Choroid plexus epithelial cell (primary cell): ENCODE measurements at regions not wholly inside any gene's neighbourhood (a gene's known extent, or its start where the extent isn't known, plus 50 kb on each side); places are given as distances from the start of the nearest gene placed in this dataset.

Source experiments
- DNase-seq: peaks from one replicate; pipeline ENCODE4 v3.0.0-alpha.2; 2010; ENCODE audit warnings: low read depth
- H3K4me3 ChIP-seq: 2 replicates; pipeline ENCODE4 v1.5.1; 2011; ENCODE audit warnings: low read depth, mild to moderate bottlenecking, control low read depth, low read length, moderate library complexity
- CTCF ChIP-seq: conservative IDR thresholded peaks from 2 replicates; pipeline ENCODE4 v1.5.1; 2011; ENCODE audit warnings: low read depth, mild to moderate bottlenecking, control low read depth, inconsistent platforms, low read length, moderate library complexity

GRCh38 chr7:24119852-24120251 lies 164.1 kb upstream of the NPY start:
- DNase-seq = no peak

DNA sequence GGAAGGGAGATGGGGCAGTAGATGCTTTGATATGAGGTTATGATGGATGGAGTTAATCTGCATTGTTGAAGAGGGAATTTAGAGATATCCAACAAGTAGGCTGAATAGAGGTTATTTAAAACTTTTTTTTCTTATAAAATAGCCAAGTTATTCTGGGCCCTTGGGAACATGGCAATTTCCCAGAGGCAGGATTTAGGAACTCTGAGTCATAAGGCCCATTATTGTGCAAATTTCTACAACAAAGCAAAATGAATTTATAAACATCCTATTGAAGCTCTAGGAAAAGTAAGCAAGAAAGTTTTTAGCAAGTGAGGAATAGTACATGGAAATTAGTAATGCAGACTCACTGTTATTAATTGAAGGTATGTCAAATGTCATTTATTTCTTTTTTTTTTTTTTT lies 160.9 kb upstream of the NPY start:
- no peak overlapping the region for H3K4me3 ChIP-seq
- no peak for DNase-seq
- TF ChIP-seq CTCF = no peak

More at GRCh38 chr7:24119852-24120251, 164.1 kb upstream of the NPY start:
- TF ChIP-seq CTCF = no peak
- no peak overlapping the region for H3K4me3 ChIP-seq

DNA sequence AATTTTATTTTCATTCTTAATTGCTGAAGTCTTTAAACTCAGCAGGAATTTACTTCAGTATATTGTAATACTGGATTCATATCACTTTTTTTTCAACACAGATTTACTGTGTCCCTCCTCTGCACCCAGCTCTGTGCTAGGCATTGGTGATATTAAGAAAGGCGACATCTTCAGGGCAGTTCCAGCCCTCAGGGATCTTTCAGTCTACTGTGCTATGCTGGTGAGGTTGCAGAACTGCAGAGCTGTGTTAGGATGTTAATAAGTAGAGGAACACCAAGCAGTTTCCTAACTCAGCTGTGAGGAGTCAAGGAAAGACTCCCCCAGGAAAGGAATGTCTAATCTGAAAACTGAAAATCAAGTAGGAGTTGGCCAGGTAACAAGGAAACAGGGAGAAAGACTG lies 158.2 kb upstream of the NPY start:
- TF ChIP-seq CTCF = no peak
- no peak for DNase-seq

DNA sequence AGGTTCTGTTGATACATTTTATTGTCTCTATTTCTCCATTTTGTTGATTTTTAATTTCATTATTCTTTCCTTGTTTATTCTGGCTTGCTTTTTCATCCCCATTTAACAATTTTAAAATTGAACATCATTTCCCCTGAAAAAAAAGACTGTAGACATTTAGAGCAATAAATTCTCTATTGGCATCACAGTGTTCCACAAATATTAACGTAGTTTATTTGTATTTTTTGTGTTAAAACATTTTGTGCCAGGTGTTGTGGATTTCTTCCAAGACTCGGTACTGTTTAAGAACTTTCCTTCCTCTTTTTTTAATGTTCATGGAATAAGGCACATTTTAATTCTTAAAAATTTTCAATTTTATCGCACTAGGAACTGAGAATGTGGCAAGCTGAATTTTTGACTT lies 156.1 kb upstream of the NPY start:
- H3K4me3 ChIP-seq = no peak overlapping the region
- DNase-seq = no peak
- TF ChIP-seq CTCF = no peak

More for the DNA sequence above, 158.2 kb upstream of the NPY start:
- H3K4me3 ChIP-seq = no peak overlapping the region

- H3K4me3 ChIP-seq = no peak overlapping the region
- no peak for DNase-seq
Observed at GRCh38 chr7:24129597-24129996, 154.4 kb upstream of the NPY start.

DNA sequence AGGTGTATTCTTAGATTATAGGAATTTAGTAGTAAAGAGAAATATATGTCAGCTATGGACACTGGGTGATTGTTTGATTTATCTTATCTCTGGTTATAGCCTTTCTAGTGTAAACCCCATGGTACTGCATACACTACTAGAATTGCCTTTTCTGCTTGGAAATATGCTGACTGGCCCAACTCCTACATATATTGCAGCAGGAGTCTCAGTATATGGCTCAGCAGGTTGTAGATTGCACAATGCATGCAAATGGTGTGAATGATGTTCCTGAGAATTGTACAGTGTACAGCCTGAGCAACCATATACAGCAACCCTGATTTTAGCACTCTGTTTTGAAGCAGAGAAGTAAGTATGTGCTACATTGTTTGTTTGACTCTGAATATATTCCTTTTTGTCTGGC lies 153.4 kb upstream of the NPY start:
- H3K4me3 ChIP-seq = no peak overlapping the region
- TF ChIP-seq CTCF = no peak
- no peak for DNase-seq

More at GRCh38 chr7:24129597-24129996, 154.4 kb upstream of the NPY start:
- TF ChIP-seq CTCF = no peak

- no peak for TF ChIP-seq CTCF
Observed at GRCh38 chr7:24133691-24134090, 150.3 kb upstream of the NPY start.

More at GRCh38 chr7:24133691-24134090, 150.3 kb upstream of the NPY start:
- no peak overlapping the region for H3K4me3 ChIP-seq
- no peak for DNase-seq
